HepG2 (cell line): ENCODE measurements at regions not wholly inside any gene's neighbourhood (a gene's known extent, or its start where the extent isn't known, plus 50 kb on each side); places are given as distances from the start of the nearest gene placed in this dataset.

Source experiments
- ATAC-seq: fragments of 200-7000 bp; cut with Tn5 transposase; 3 replicates; pipeline ENCODE4 v1.9.1; 2020; ENCODE audit warnings: mild to moderate bottlenecking, moderate library complexity
- BruUV-seq: library from RNA; stranded (reverse); fragments of 400-500 nt; replicated peaks from 2 replicates; lab custom pipeline; 2021; lab: Mats Ljungman, UMichigan
- CTCF ChIA-PET: fragments of 300-600 bp; formaldehyde crosslinking; extraction: SDS; loops from one replicate; lab custom pipeline; 2021; ENCODE audit warnings: low total read pairs, inconsistent platforms, low intra/inter-chr PET ratio; lab: Yijun Ruan, JAX
- POLR2A ChIA-PET: fragments of 350-600 bp; sonication (Branson Sonifier 250); formaldehyde crosslinking; loops from one replicate; lab custom pipeline; 2020; ENCODE audit warnings: antibody characterized with exemption, inconsistent platforms; lab: Yijun Ruan, JAX
- DNase-seq: peaks from one replicate; pipeline ENCODE4 v3.0.0-alpha.2; 2015; ENCODE audit warnings: low spot score
- FAIRE-seq: peaks from 3 replicates; lab custom pipeline; 2011; peaks lifted over from hg19 to GRCh38; lab: Jason Lieb, UNC
- H2AFZ ChIP-seq: one replicate; pipeline ENCODE4 v1.6.1; 2011; ENCODE audit warnings: low read length, inconsistent platforms
- H3K27ac ChIP-seq: fragments of 300-600 bp; 3 replicates; pipeline ENCODE4 v1.8.0; 2011; ENCODE audit warnings: mixed run types, mild to moderate bottlenecking, mixed read lengths, low read length, inconsistent platforms; ENCODE audit not compliant: insufficient read depth; ENCODE audit errors: extremely low read length
- H3K27me3 ChIP-seq, 2 experiments: fragments of 200-600 bp in 1 of 2; 2 replicates in 1 of 2; 3 replicates in 1 of 2; pipeline versions ENCODE4 v1.6.0 to v1.8.0; 2011; ENCODE audit warnings: low read length in 2 of 2, mild to moderate bottlenecking in 2 of 2, moderate library complexity in 2 of 2, inconsistent platforms in 1 of 2; ENCODE audit not compliant: insufficient read depth in 2 of 2, control insufficient read depth in 1 of 2
- H3K36me3 ChIP-seq, 2 experiments: fragments of 200-600 bp in 1 of 2; replicated peaks in 1 of 2; 2 replicates in 1 of 2; 3 replicates in 1 of 2; pipeline versions ENCODE4 v1.5.1 to v1.8.0; 2011; ENCODE audit warnings: low read length in 2 of 2, inconsistent platforms in 1 of 2; ENCODE audit not compliant: insufficient read depth in 2 of 2, control insufficient read depth in 1 of 2
- H3K4me1 ChIP-seq: 2 replicates; pipeline ENCODE4 v1.5.1; 2012; ENCODE audit warnings: low read length, inconsistent platforms; ENCODE audit not compliant: insufficient read depth
- H3K4me2 ChIP-seq: 2 replicates; pipeline ENCODE4 v1.6.0; 2011; ENCODE audit warnings: low read depth, low read length, inconsistent platforms
- H3K4me3 ChIP-seq, 3 experiments: fragments of 200-600 bp in 1 of 3; sonication (generic), shearing (Covaris generic) in 1 of 3; replicated peaks in 1 of 3; 2 replicates each; pipeline ENCODE4 v1.5.1; 2011 to 2016; ENCODE audit warnings: low read length in 3 of 3, inconsistent platforms in 2 of 3, low read depth in 2 of 3, mild to moderate bottlenecking in 2 of 3, control low read depth in 1 of 3, mixed read lengths in 1 of 3; ENCODE audit not compliant: insufficient read depth in 1 of 3
- H3K79me2 ChIP-seq: one replicate; pipeline ENCODE4 v1.6.1; 2011; ENCODE audit warnings: low read length, inconsistent platforms; ENCODE audit not compliant: insufficient read depth
- H3K9ac ChIP-seq: 2 replicates; pipeline ENCODE4 v1.6.0; 2011; ENCODE audit warnings: mild to moderate bottlenecking, low read depth, low read length, inconsistent platforms; ENCODE audit not compliant: insufficient read depth
- H3K9me3 ChIP-seq: 2 replicates; pipeline ENCODE4 v1.5.1; 2012; ENCODE audit warnings: mild to moderate bottlenecking, low read length
- H4K20me1 ChIP-seq: 2 replicates; pipeline ENCODE4 v1.6.0; 2011; ENCODE audit warnings: inconsistent platforms, mild to moderate bottlenecking, low read length, moderate library complexity; ENCODE audit not compliant: insufficient read depth
- AKNA ChIP-seq: sonication (generic); formaldehyde crosslinking; IDR thresholded peaks from 2 replicates; pipeline ENCODE4 v1.4.0; 2020; ENCODE audit warnings: missing genetic modification reagents, borderline replicate concordance
- SRSF9 ChIP-seq: fragments of 200-400 bp; formaldehyde crosslinking; IDR thresholded peaks from 2 replicates; pipeline ENCODE4 v1.6.1; 2018; ENCODE audit warnings: borderline replicate concordance, mild to moderate bottlenecking, low read depth, low read length; ENCODE audit not compliant: insufficient read depth, poor library complexity, severe bottlenecking
- ZNF350 ChIP-seq: sonication (generic); formaldehyde crosslinking; IDR thresholded peaks from 2 replicates; pipeline ENCODE4 v1.4.0; 2020; ENCODE audit warnings: mild to moderate bottlenecking, low read depth, missing genetic modification reagents, borderline replicate concordance
- WGBS: methylation state at CpG from one replicate; pipeline ENCODE4 v1.1.6; 2017; ENCODE audit warnings: low lambda C conversion rate; 5-methylcytosine and 5-hydroxymethylcytosine counted together
- in situ Hi-C: cut with HindIII; loops from 2 replicates; pipeline ENCODE4 v1.10.0; 2017; ENCODE audit warnings: low pct_unique_long_range_greater_than_20kb; ENCODE audit not compliant: extremely low pct_ligation_motif_present
- intact Hi-C: fragments of 100-400 bp; cut with micrococcal nuclease; formaldehyde crosslinking; loops from one replicate; pipeline ENCODE4 v1.10.0; 2022; ENCODE audit not compliant: unreplicated experiment

DNA sequence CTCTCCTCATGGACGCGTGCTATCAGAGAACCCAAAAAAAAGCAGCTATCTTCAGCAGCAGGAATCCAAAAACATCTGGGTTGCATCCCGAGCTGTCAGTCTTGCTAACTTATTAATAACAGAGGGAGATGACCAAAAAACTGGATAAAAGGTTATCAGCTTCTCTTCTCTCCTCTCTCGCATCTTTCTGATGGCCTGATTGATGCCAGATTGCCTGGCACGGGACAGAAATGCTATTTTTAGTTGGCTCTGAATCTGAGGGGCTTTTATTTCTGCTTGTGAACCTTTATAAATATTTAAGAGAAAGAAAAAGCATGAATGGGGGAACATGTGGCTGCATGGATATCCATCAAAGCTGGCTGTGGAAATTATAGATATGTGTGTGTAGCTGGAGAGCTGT lies 230.3 kb downstream of the ETS1 start:
- TF ChIP-seq ZNF350 (CRISPR knock-in tag) (no peak), AKNA (CRISPR knock-in tag) (no peak), SRSF9 (no peak)
- Histone ChIP-seq H3K9ac (no peak overlapping the region), H3K36me3 (no peaks in the 10 kb centered on the region), H3K27ac (no peak overlapping the region), H4K20me1 (no peaks in the 10 kb centered on the region), H3K4me1 (no peaks in the 10 kb centered on the region), H2AFZ (no peak overlapping the region), H3K4me3 (no peak overlapping the region), H3K9me3 (no peaks in the 10 kb centered on the region), H3K79me2 (no peaks in the 10 kb centered on the region), H3K4me2 (no peak overlapping the region), H3K27me3 (no peaks in the 10 kb centered on the region)
- ChIA-PET CTCF (no interaction called here), POLR2A (no interaction called here)
- intact Hi-C loops: no loop called here
- no peak for ATAC-seq
- no TSS peak for BruUV-seq
- in situ Hi-C loops: no loop called here
- no peak for FAIRE-seq
- DNase-seq: no peak
- 4% methylated on average over 5 of the region's 5 CpGs for WGBS
